ENCODE measurements at regions not wholly inside any gene's neighbourhood (a gene's known extent, or its start where the extent isn't known, plus 50 kb on each side); places are given as distances from the start of the nearest gene placed in this dataset.
"Not testable (repeated sequence)": the region's sequence is repeated elsewhere in the genome, so short reads cannot be mapped to it uniquely, and the experiment has no call there.

DNA sequence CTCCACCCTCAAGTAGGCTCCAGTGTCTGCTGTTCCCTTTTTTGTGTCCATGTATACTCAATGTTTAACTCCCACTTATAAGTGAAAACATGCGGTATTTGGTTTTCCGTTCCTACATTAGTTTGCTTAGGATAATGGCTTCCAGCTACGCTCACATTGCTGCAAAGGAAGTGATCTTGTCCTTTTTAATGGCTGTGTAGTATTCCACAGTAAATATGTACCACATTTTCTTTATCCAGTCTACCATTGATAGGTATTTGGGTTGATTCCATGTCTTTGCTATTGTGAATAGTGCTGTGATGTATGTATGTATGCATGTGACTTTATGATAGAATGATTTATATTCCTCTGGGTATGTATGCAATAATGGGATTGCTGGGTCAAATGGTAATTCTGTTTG lies 144.6 kb downstream of the BRD1 start:
- intact Hi-C loops (cut with DNase I): no loop called here
- DNase-seq (ENCODE audit: low spot score): no peak

DNA sequence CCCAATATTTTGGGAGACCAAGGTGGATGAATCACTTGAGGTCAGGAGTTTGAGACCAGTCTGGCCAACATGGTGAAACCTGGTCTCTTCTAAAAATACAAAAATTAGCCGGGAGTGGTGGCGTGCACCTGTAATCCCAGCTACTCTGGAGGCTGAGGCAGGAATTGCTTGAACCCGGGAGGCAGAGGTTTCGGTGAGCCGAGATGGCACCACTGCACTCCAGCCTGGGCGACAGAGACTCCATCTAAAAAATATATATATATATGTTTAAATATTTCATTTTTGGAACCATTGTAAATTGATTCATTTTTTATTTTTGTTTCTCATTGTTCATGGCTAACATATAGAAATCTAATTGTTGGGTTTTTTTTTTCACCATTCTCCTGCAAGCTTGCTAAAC lies 146.9 kb downstream of the BRD1 start:
- DNase-seq (ENCODE audit: low spot score); intact Hi-C loops (cut with DNase I): not testable (repeated sequence)

DNA sequence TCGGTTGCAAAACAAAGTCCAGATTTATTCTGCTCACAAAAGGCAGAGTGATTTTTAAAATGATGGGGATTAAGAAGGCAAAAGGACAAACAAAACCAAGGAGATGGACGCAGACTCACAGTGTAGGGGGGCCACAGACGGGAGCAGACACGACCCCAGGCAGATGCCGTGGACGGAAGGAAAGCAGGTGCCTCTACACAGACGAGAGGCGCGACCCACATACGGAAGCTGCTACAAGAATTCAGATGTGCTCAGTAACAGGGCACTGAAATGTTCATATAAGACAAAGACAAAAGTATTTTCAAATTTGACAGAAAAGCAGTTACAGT lies 148.9 kb downstream of the BRD1 start:
- intact Hi-C loops (cut with DNase I): no loop called here
- no peak for DNase-seq (ENCODE audit: low spot score)

DNA sequence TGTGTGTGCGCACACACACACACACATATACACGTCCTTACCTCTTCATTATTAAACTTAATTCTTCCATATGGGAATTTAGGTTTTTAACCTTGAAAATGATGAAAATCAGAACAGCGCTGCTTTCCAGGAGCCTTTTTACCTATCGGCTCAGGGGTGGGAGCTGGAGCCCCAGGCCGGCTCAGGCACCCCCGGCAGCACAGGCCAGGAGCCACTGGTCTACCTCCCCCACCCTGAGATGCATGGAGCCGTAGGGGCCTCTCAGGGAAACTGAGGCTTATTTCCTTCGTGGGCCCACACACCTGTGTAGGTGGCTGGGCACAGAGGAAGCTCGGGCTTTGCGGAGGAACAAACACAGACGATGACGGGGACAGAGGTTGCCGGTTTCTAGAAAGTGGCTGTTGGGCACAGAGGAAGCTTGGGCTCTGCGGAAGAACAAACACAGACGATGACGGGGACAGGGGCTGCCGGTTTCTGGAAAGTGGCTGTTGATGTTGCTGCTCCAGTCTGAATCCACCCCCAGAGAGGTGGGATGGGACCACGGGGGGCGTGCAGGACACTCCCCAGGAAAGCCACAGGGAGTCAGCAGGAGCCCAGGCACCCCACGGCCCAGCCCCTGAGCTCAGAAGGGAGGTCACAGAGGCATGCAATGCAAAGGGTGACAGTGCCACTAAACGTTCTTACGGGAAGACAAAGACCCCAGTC lies 149.4 kb downstream of the BRD1 start:
- no peak for DNase-seq (ENCODE audit: low spot score)

DNA sequence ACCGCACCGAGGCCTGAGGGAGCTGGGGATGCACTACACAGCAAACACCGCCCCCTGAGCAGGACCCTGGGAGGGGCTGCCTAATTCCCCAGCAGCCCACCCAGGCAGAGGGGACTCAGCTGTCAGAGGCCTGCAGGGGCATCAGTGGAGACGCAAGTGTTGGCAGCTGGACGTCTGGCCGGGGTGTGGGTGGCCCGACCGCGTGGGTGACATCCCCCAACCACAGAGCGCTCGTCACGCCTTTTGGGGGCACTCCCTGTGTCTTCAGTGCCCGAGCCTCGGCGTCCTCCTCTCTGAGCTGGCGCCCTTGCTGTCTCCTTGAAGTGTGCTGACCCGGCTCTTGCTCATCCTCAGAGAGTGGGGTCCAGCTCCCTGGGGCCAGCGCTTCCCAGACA lies 150.2 kb downstream of the BRD1 start:
- DNase-seq (ENCODE audit: low spot score): no peak
- intact Hi-C loops (cut with DNase I): no loop called here

More for the DNA sequence above, 149.4 kb downstream of the BRD1 start:
- intact Hi-C loops (cut with DNase I): no loop called here

DNA sequence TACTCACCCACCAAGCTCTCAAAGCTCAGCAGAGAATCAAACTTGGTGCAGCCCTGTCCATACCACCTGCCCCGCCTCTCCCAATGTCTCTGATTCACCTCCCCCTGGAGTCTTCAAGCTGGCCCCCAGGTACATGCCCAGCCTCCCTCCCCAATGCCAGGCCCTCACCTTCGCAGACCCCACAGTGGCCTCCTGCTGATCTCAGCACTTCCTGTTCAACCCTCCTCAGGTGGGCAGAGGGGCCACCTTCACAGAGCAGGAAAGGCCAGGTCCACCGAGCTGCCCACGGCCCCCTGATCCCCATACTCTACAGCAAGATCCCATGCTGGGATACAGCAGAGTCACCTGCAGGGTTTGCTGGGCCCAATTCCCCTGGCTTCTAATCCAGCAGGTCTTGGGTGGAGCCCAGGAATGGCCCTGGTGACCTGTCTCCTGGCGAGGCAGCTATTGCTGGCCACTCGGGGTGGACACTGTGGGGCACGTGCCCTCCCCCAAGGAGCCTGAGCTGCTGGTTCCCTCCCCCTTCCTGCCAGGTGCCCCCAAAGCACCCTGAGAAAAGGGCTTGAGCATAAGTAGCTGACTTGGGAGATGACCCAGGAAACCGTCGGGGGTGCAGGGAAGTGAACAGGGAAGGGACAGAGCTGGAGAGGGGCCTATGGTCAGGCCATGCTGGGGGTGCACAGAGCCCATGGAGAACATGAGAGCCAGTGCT lies 150.7 kb downstream of the BRD1 start:
- intact Hi-C loops (cut with DNase I): no loop called here
- DNase-seq (ENCODE audit: low spot score): peak; percentile 55

DNA sequence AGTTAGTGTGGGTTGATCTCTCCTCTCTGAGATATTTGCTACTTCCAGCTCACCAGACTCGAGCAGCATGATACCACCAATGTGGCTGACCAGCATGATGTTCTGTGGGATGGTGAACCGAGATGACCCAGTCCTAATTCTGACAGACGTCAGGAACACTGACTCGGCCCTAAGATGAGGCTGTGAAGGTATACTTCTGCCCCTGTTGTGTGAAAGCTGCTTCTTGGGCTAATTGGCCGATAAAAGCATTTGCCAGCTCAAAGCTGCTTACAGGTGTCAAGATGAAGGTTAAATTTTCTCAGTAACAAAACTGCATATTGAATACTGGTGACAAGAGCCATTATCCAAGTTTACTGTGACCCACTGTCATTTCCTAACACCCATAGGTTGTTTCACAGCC lies 151.4 kb downstream of the BRD1 start:
- intact Hi-C loops (cut with DNase I): no loop called here
- DNase-seq (ENCODE audit: low spot score): no peak

DNA sequence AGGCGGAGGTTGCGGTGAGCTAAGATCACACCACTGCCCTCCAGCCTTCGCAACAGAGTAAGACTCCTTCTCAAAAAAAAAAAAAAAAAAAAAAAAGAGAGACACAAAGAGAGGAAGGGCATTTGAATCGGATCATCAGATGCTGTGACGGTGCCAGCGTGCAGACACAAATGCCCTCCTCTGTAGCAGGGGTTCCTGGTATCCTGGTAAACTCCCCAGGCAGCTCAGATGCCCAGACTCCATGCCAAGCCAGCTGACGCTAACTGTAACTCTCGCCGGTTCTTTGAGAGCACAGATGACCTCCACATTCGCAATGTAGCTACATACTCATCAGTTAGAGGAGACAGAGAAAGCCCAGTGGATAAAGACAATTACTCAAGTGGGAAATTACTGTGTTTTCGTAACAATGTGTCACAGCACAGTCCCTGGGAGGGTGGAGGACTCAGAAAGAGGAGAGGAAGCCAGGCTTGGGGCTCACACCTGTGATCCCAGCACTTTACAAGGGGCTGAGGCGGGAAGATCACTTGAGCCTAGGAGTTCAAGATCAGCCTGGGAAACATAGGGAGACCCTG lies 153.1 kb downstream of the BRD1 start:
- no peak for DNase-seq (ENCODE audit: low spot score)
- intact Hi-C loops (cut with DNase I): no loop called here

DNA sequence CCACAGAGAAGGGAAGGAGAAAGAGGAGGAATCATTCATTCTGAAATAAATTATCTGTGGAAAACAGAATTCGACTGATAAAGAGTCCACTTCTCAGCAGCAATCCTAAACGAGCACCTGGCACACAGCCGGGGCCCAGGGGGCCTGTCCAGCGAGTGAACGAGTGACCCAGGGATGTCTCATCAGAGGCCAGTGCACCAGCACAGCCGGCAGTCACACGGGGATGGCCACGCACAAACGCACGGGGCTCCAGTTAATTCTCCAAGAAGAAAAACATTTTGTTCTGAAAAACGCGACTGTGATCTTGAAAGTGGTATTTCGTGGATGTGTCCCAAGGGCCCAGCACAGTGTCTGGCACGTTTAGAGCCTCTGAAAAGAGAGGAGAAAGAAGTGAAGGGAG lies 154.6 kb downstream of the BRD1 start:
- intact Hi-C loops (cut with DNase I): no loop called here
- no peak for DNase-seq (ENCODE audit: low spot score)

DNA sequence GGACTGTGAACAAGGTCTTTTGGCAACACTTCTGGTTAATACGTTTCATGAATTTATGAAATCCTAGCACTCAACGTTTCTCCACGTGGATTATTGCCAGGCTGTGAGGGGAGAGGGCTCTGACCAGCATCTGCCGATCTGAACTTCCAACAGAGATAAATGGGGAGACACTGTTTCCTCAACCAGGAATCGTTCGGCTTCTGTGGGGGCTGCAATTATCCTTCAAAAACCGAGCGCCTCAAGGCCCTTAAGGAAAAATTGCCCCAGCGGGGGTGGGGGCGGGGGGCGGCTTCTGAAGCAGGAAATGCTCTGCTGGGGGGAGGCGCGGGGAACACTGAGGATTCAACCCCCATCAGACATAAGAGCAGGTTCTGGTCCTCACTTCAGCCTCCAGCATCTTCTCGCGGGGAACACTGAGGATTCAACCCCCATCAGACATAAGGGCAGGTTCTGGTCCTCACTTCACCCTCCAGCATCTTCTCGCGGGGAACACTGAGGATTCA lies 155.6 kb downstream of the BRD1 start:
- no peak for DNase-seq (ENCODE audit: low spot score)
- intact Hi-C loops (cut with DNase I): no loop called here

DNA sequence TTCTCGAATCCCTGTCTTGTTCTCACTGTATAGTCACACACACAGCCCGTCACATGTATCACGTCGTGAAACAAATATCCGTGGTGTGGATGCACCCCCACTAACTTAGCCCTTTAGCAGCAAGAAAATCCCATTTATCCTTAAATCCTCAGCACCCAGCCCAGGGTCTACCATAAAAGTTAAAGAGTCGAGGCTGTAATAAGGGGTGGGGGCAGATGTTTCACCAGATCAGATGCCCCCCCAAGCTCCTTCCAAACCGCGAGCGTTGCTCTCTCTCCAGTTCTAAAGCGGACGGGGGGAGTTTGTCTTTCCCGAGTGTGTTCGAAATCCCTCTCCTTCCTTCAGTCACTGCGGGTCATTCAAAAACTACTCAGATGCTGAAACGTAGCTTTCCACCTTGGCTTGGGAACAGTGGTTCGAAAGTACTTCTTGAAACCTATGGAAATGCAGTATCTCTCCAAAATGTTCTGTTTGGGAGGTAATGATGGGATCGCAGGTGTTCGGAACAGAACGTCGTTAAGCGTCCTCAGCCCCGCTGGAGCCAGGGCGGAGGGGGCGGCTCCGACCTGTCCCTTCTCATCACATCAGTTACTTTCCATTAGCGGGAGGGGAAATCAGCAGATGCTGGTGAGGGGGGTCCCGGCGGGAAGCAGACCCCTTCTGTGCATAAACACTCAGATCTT lies 156.2 kb downstream of the BRD1 start:
- intact Hi-C loops (cut with DNase I): no loop called here
- no peak for DNase-seq (ENCODE audit: low spot score)

DNA sequence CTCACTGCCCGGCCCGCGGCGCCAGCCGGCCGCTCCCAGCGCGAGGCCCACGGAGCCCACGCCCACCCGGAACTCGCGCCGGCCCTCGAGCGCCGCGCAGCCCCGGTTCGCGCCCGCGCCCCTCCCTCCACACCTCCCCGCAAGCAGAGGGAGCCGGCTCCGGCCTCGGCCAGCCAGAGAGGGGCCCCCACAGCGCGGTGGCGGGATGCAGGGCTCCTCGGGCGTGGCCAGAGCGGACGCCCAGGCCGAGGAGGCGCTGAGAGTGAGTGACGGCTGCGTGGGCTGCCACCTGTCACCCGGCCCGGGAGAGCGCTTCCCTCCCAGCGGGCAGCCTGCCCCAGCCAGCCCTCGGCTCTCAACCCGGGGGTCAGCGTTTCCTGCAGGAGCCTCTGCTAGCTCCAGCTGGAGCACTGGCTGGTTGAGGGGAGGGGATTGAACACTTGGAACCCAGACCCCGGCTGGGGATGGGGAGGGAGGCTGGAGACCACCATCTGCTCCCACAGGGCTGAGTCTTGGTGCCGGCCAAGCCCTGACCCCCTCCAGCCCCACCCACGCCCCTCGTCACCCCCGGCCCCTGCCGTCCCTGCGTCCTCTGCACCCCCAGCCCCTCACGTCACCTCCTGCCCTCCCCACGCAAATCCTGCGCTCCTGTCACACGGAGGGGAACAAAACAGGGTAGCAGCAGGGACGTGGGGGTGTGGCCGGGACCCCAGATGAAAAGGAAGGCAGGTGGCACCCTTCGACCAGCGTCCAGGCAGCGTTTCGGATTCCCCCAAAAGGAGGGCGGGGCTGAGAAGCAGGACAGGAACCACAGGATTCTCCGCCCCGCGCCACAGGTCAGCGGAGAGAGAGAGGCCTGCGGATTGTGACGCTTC lies 157.0 kb downstream of the BRD1 start:
- intact Hi-C loops (cut with DNase I): no loop called here

DNA sequence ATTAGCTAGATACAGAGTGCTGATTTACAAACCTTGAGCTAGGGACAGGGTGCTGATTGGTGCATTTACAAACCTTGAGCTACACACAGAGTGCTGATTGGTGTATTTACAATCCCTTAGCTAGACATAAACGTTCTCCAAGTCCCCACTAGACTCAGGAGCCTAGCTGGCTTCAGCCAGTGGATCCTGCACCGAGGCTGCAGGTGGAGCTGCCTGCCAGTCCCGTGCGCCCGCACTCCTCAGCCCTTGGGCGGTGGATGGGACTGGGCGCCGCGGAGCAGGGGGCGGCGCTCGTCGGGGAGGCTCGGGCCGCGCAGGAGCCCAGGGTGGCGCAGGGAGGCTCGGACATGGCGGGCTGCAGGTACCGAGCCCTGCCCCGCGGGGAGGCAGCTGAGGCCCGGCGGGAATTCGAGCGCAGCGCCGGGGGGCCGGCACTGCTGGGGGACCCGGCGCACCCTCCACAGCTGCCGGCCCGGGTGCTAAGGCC lies 157.7 kb downstream of the BRD1 start:
- DNase-seq (ENCODE audit: low spot score): peak; percentile 75
- intact Hi-C loops (cut with DNase I): not testable (repeated sequence)

More for the DNA sequence above, 157.0 kb downstream of the BRD1 start:
- peak; percentile 75 for DNase-seq (ENCODE audit: low spot score)

DNA sequence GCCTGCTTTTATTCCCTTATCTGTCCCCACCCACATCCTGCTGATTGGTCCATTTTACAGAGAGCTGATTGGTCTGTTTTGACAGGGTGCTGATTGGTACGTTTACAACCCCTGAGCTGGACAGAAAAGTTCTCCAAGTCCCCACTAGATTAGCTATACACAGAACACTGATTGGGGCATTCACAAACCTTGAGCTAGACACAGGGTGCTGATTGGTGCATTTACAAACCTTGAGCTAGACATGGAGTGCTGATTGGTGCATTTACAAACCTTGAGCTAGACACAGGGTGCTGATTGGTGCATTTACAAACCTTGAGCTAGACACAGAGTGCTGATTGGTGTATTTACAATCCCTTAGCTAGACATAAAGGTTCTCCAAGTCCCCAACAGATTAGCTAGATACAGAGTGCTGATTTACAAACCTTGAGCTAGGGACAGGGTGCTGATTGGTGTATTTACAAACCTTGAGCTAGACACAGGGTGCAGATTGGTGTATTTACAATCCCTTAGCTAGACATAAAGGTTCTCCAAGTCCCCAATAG lies 158.2 kb downstream of the BRD1 start:
- not testable (repeated sequence) for DNase-seq (ENCODE audit: low spot score)

DNA sequence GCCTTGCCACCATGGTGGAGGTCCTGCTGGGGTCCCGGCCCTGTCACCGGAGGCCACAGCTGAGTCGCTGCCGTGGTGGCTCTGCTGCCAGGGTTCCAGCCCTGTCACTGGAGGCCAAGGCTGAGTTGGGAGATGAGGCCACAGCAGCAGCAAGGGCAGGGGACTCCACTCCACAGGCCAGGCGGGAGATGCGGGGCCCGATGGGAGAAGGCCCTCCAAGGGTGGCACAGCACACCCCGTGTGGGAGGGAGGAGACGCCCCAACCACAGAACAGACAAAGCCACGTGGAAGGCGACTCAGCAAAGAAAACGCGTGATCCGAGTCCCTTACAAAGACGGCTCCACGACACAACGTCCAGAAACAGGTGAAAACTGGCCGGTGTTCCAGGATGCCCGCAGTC lies 159.3 kb downstream of the BRD1 start:
- intact Hi-C loops (cut with DNase I): no loop called here
- DNase-seq (ENCODE audit: low spot score): peak; percentile 73

More for the DNA sequence above, 158.2 kb downstream of the BRD1 start:
- intact Hi-C loops (cut with DNase I): not testable (repeated sequence)

DNA sequence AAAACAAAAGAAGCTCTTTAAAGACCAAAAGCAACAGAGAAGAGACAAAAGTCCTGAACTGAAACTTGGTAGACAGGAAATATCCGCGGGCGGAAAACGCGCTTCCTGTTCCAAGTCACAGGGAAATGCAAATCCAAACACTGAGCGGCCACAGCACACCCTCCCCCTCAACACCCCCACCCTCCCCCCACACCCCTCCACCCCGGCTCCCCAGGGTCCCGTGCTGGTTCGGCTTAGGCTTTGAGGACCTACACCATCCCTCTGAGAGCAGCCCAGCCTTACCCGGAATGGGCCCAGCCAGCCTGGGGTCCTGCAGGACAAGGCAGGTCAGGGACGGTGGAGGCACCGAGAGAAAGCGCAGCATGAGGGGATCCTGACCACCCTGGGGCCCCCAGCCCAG lies 160.4 kb downstream of the BRD1 start:
- intact Hi-C loops (cut with DNase I): no loop called here
- peak; percentile 82 for DNase-seq (ENCODE audit: low spot score)

DNA sequence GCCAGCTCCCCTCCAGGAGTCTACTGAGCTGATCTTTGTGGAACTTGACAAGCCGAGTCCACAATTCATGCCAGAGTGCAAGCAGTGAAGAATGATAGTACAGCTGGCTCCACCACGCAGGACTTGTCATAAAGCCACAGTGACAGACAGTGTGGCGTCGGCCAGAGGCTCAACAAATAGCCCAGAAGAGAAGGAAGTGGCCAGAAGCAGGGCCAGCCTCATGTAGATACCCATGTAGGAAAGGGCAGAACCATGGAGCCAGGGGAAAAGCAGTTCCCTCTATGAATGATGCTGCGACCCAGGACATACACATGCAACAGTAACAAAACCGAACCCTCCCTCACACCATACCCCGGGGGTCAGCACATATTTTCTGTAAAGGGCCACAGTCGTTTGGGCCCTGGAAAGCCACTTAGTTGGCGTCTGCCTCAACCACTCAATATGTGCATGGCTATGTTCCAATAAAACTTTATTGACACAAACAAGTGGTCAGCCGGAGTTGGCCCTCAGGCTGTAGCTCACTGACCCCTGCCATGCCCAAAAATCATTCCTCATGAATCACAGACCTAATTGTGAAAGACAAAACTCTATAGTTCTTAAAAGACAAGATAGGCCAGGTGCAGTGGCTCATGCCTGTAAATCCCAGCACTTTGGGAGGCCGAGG lies 161.4 kb downstream of the BRD1 start:
- DNase-seq (ENCODE audit: low spot score): peak; percentile 52
- intact Hi-C loops (cut with DNase I): no loop called here

DNA sequence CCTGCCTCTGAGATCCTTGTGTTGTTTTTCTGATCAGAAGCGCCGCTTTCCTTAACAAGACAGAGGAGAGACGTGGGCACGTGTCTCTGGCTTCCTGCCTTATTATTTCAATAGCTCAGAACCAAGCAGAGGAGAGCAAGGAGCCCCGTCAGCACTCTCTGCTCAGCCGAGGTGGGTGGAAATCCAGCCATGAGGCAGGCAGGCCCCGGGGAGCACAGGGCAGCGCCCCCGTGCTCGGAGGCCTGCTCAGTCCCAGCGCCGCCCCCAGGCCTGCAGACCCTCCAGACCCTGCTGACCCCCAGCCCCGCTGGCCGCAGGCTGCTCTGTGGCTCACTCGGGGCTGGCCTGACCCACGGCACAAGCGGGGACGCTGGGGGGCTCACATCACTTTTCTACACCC lies 162.8 kb downstream of the BRD1 start:
- DNase-seq (ENCODE audit: low spot score): no peak
- intact Hi-C loops (cut with DNase I): no loop called here
